ENCODE measurements at regions not wholly inside any gene's neighbourhood (a gene's known extent, or its start where the extent isn't known, plus 50 kb on each side); places are given as distances from the start of the nearest gene placed in this dataset.
"Not testable (repeated sequence)": the region's sequence is repeated elsewhere in the genome, so short reads cannot be mapped to it uniquely, and the experiment has no call there.

GRCh38 chr5:88615767-88616166 is 267.2 kb downstream of the MEF2C start:
- H3K4me1 Mint-ChIP-seq; H3K27ac Mint-ChIP-seq; H4K91ac ChIP-seq (ENCODE audit: insufficient read length, low read depth, low read length); H3K27me3 Mint-ChIP-seq (ENCODE audit: low read depth); H3K79me1 ChIP-seq (ENCODE audit: insufficient read depth, low read depth, low read length, poor library complexity, severe bottlenecking); H3K4me3 Mint-ChIP-seq; DNase-seq; H3K4ac ChIP-seq (ENCODE audit: low read depth, low read length); H2AFZ ChIP-seq (ENCODE audit: low read length); H3K9ac ChIP-seq (ENCODE audit: extremely low read depth, insufficient read length, low read length); H2AK5ac ChIP-seq (ENCODE audit: insufficient read length, low read length); H2BK12ac ChIP-seq (ENCODE audit: insufficient read length, low read depth, low read length); H2BK120ac ChIP-seq (ENCODE audit: low read depth, low read length, poor library complexity, severe bottlenecking); H3K23ac ChIP-seq (ENCODE audit: insufficient read length, low read depth, low read length); H4K8ac ChIP-seq (replicated peaks; ENCODE audit: insufficient read length, low read depth, low read length); H2BK15ac ChIP-seq (ENCODE audit: low read depth, low read length); H3K4me2 ChIP-seq (ENCODE audit: insufficient read depth, insufficient read length, low read length); H3T11ph ChIP-seq (ENCODE audit: low read length); H2BK5ac ChIP-seq (ENCODE audit: insufficient read length, low read length); H4K20me1 ChIP-seq (ENCODE audit: control insufficient read depth, insufficient read depth, insufficient read length); H3K27me3 ChIP-seq (ENCODE audit: insufficient read depth, low read length); H3K14ac ChIP-seq (ENCODE audit: insufficient read depth, low read length); H4K5ac ChIP-seq (ENCODE audit: insufficient read length, low read depth, low read length); H3K36me3 Mint-ChIP-seq (ENCODE audit: insufficient read depth in 1 of 3, low read depth in 3 of 3); H3K27ac ChIP-seq (ENCODE audit: insufficient read length, low read depth, low read length); H2BK20ac ChIP-seq (ENCODE audit: low read depth, low read length, poor library complexity, severe bottlenecking); H3K9me3 ChIP-seq (ENCODE audit: control insufficient read depth, low read depth, low read length); H3K56ac ChIP-seq (ENCODE audit: insufficient read length, low read depth, low read length); H3K18ac ChIP-seq (ENCODE audit: insufficient read length, low read depth, low read length); H3K23me2 ChIP-seq (ENCODE audit: insufficient read length, low read depth, low read length, poor library complexity, severe bottlenecking); H3K79me2 ChIP-seq (ENCODE audit: insufficient read depth, low read length); H3K4me1 ChIP-seq (ENCODE audit: insufficient read depth, low read length): not testable (repeated sequence)
- H3K9me3 Mint-ChIP-seq = peaks cover 11 to 20% of the 10 kb centered on the region in 2 experiments
- WGBS (ENCODE audit: extremely low coverage, insufficient read length, low lambda C conversion rate) = no CpG with 5 or more reads among the region's 32 CpGs
